HEK293 (cell line): ENCODE measurements at regions not wholly inside any gene's neighbourhood (a gene's known extent, or its start where the extent isn't known, plus 50 kb on each side); places are given as distances from the start of the nearest gene placed in this dataset.

ENCODE experiments used
- CTCF ChIP-seq: fragments of 450-650 bp; formaldehyde crosslinking; IDR thresholded peaks from 2 replicates; pipeline ENCODE4 v1.5.1; 2016; ENCODE audit warnings: missing biosample characterization, missing genetic modification characterization
- GFI1B ChIP-seq: fragments of 450-650 bp; formaldehyde crosslinking; IDR thresholded peaks from 2 replicates; pipeline ENCODE4 v1.5.1; 2016; ENCODE audit warnings: missing biosample characterization, missing genetic modification characterization
- IKZF3 ChIP-seq: fragments of 450-650 bp; IDR thresholded peaks from 2 replicates; pipeline ENCODE4 v1.5.0; 2018; ENCODE audit warnings: missing biosample characterization, mild to moderate bottlenecking, missing genetic modification characterization, moderate library complexity
- MYNN ChIP-seq: fragments of 450-650 bp; formaldehyde crosslinking; IDR thresholded peaks from 2 replicates; pipeline ENCODE4 v1.5.1; 2016; ENCODE audit warnings: missing biosample characterization, missing genetic modification characterization, borderline replicate concordance
- YY1 ChIP-seq: fragments of 450-650 bp; formaldehyde crosslinking; IDR thresholded peaks from 2 replicates; pipeline ENCODE4 v1.5.1; 2018; ENCODE audit warnings: missing biosample characterization, missing genetic modification characterization
- ZBTB44 ChIP-seq: fragments of 450-650 bp; IDR thresholded peaks from 2 replicates; pipeline ENCODE4 v1.5.1; 2018; ENCODE audit warnings: missing biosample characterization, mild to moderate bottlenecking, missing genetic modification characterization
- ZNF121 ChIP-seq: fragments of 450-650 bp; formaldehyde crosslinking; IDR thresholded peaks from 2 replicates; pipeline ENCODE4 v1.5.1; 2016; ENCODE audit warnings: missing biosample characterization, missing genetic modification characterization
- ZNF175 ChIP-seq: fragments of 450-650 bp; formaldehyde crosslinking; IDR thresholded peaks from 2 replicates; pipeline ENCODE4 v1.5.1; 2016; ENCODE audit warnings: missing biosample characterization, missing genetic modification characterization
- ZNF274 ChIP-seq, 2 experiments: fragments of 200-500 bp in 1 of 2; fragments of 450-650 bp in 1 of 2; sonication (Bioruptor generic) in 1 of 2; formaldehyde crosslinking in 1 of 2; IDR thresholded peaks; 2 replicates each; pipeline versions ENCODE4 v1.5.1 to v1.6.1; 2014 to 2016; ENCODE audit warnings: borderline replicate concordance in 1 of 2, inconsistent platforms in 1 of 2, low read length in 1 of 2, missing biosample characterization in 1 of 2, missing genetic modification characterization in 1 of 2
- ZNF362 ChIP-seq: fragments of 450-650 bp; formaldehyde crosslinking; IDR thresholded peaks from 2 replicates; pipeline ENCODE4 v1.5.1; 2016; ENCODE audit warnings: missing biosample characterization, missing genetic modification characterization
- ZNF423 ChIP-seq: fragments of 450-650 bp; formaldehyde crosslinking; IDR thresholded peaks from 2 replicates; pipeline ENCODE4 v1.5.1; 2016; ENCODE audit warnings: missing biosample characterization, missing genetic modification characterization
- ZNF707 ChIP-seq: fragments of 450-650 bp; formaldehyde crosslinking; IDR thresholded peaks from 2 replicates; pipeline ENCODE4 v1.5.1; 2016; ENCODE audit warnings: missing biosample characterization, missing genetic modification characterization
- ZNF837 ChIP-seq: fragments of 450-650 bp; formaldehyde crosslinking; IDR thresholded peaks from 2 replicates; pipeline ENCODE4 v1.5.1; 2016; ENCODE audit warnings: missing biosample characterization, missing genetic modification characterization
- ZSCAN30 ChIP-seq: fragments of 450-650 bp; IDR thresholded peaks from 2 replicates; pipeline ENCODE4 v1.5.1; 2018; ENCODE audit warnings: missing biosample characterization, mild to moderate bottlenecking, missing genetic modification characterization, moderate library complexity

- TF ChIP-seq CTCF (tag by site-specific recombination) (no peak), ZNF423 (tag by site-specific recombination) (no peak), ZNF362 (tag by site-specific recombination) (no peak), MYNN (tag by site-specific recombination) (no peak), ZNF837 (no peak), ZNF175 (tag by site-specific recombination) (no peak), ZSCAN30 (tag by site-specific recombination) (no peak), ZNF707 (tag by site-specific recombination) (no peak), IKZF3 (tag by site-specific recombination) (no peak), ZNF121 (tag by site-specific recombination) (no peak), ZNF274 (IDR thresholded peaks at IDR 0.05; ENCODE audit: low read length) (no peak), ZNF274 (tag by site-specific recombination; IDR thresholded peaks at IDR 0.05; ENCODE audit: borderline replicate concordance) (no peak), GFI1B (tag by site-specific recombination) (no peak), ZBTB44 (tag by site-specific recombination) (no peak), YY1 (tag by site-specific recombination) (no peak)
Observed at GRCh38 chr7:13411636-13412035, 577.8 kb downstream of the ETV1 start.
